Fibroblast of the aortic adventitia (primary cell): ENCODE measurements at regions not wholly inside any gene's neighbourhood (a gene's known extent, or its start where the extent isn't known, plus 50 kb on each side); places are given as distances from the start of the nearest gene placed in this dataset.

Experiments
- DNase-seq: peaks from one replicate; pipeline ENCODE4 v3.0.0-alpha.2; 2010; ENCODE audit warnings: low read depth
- H3K4me3 ChIP-seq: 2 replicates; pipeline ENCODE4 v1.5.1; 2011; ENCODE audit warnings: low read depth, mild to moderate bottlenecking, control low read depth, low read length, moderate library complexity
- TF ChIP-seq, protein P1 (sequence below): IDR thresholded peaks from 2 replicates; pipeline ENCODE4 v1.5.1; 2011; ENCODE audit warnings: mild to moderate bottlenecking, low read length, control low read depth, inconsistent platforms; ENCODE audit not compliant: insufficient read depth

DNA sequence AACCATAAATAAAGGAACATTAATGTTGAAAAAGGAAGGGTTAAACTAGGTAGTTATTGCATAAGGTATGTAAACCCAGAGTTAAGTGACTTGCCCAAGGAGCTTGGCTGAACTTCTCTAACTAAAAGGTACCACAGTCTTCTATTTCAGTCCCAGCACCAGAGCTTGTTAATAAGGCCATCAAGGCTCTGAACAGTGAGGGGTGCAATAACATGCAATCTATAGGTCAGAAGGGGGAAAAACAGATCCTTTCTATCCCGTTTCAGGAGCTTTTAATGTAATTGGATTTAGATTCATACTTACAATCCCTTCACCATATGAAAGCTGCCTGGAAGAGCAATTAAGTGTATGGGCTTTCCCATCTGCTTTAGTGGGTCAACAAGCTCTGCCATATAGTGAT, 441.5 kb upstream of the SPRY2 start:
- no peak for DNase-seq
- TF ChIP-seq, protein P1, sequence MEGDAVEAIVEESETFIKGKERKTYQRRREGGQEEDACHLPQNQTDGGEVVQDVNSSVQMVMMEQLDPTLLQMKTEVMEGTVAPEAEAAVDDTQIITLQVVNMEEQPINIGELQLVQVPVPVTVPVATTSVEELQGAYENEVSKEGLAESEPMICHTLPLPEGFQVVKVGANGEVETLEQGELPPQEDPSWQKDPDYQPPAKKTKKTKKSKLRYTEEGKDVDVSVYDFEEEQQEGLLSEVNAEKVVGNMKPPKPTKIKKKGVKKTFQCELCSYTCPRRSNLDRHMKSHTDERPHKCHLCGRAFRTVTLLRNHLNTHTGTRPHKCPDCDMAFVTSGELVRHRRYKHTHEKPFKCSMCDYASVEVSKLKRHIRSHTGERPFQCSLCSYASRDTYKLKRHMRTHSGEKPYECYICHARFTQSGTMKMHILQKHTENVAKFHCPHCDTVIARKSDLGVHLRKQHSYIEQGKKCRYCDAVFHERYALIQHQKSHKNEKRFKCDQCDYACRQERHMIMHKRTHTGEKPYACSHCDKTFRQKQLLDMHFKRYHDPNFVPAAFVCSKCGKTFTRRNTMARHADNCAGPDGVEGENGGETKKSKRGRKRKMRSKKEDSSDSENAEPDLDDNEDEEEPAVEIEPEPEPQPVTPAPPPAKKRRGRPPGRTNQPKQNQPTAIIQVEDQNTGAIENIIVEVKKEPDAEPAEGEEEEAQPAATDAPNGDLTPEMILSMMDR = no peak
- H3K4me3 ChIP-seq = no peak overlapping the region

DNA sequence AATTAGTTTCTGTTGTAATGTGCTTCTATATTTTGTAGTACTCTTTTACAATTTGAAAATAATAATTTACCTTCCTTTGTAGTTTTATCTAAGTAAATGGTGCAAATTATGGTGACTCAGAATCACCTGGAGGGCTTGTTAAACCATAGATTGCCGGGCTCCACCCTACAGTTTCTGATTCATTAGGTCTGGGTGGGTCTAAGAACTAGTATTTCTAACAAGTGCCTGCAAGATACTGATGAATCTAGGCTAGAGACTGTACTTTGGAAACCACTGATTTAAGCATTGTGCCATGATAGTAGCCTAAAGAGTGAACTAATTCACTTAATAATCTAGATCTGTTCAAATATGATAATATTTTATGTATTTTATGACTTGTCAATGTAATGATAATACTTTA, 437.4 kb upstream of the SPRY2 start:
- TF ChIP-seq, protein P1 = no peak
- no peak for DNase-seq
- H3K4me3 ChIP-seq = no peak overlapping the region

- no peak overlapping the region for H3K4me3 ChIP-seq
- no peak for DNase-seq
- TF ChIP-seq, protein P1 = no peak
These were observed 416.8 kb upstream of the SPRY2 start for GRCh38 chr13:80757694-80758093.

DNA sequence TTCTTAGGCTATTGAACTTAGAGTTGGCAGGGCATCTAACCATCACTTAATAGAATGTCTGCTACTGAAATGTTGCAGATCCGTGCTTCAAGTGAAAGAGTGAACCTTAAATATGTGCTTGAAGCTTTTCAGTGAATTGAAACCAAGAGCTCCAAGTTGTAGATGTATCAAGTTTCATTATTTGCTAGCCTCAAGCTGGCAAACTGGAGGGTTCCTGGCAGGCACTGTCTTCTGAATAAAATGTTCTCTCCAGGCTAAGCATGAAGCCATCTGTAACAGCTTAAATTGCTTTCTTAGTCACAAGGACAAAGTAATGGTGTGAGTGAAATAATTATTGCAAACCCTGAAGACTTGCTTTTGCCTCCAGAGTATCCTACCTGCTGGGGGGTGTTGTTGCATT, 415.0 kb upstream of the SPRY2 start:
- TF ChIP-seq, protein P1 = no peak
- H3K4me3 ChIP-seq = no peak overlapping the region
- no peak for DNase-seq

- no peak overlapping the region for H3K4me3 ChIP-seq
- no peak for DNase-seq
- TF ChIP-seq, protein P1 = no peak
These were observed 413.5 kb upstream of the SPRY2 start for GRCh38 chr13:80754441-80754840.

GRCh38 chr13:80753866-80754265, 412.9 kb upstream of the SPRY2 start:
- TF ChIP-seq, protein P1 = no peak
- H3K4me3 ChIP-seq = no peak overlapping the region
- DNase-seq = no peak

GRCh38 chr13:80751854-80752253, 410.9 kb upstream of the SPRY2 start:
- no peak for DNase-seq
- no peak overlapping the region for H3K4me3 ChIP-seq
- TF ChIP-seq, protein P1 = no peak
